ENCODE measurements at regions not wholly inside any gene's neighbourhood (a gene's known extent, or its start where the extent isn't known, plus 50 kb on each side); places are given as distances from the start of the nearest gene placed in this dataset.
"Not testable (repeated sequence)": the region's sequence is repeated elsewhere in the genome, so short reads cannot be mapped to it uniquely, and the experiment has no call there.

DNA sequence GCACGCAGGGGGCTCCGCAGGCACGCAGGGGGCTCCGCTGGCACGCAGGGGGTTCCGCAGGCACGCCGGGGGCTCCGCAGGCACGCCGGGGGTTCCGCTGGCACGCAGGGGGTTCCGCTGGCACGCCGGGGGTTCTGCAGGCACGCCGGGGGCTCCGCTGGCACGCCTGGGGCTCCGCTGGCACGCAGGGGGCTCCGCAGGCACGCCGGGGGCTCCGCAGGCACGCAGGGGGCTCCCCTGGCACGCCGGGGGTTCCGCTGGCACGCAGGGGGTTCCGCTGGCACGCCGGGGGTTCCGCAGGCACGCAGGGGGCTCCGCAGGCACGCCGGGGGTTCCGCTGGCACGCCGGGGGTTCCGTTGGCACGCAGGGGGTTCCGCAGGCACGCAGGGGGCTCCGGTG, 138.8 kb upstream of the ALKAL2 start:
- not testable (repeated sequence) for TF ChIP-seq POLR2A (IDR thresholded peaks at IDR 0.05)
- TF ChIP-seq, protein P1, sequence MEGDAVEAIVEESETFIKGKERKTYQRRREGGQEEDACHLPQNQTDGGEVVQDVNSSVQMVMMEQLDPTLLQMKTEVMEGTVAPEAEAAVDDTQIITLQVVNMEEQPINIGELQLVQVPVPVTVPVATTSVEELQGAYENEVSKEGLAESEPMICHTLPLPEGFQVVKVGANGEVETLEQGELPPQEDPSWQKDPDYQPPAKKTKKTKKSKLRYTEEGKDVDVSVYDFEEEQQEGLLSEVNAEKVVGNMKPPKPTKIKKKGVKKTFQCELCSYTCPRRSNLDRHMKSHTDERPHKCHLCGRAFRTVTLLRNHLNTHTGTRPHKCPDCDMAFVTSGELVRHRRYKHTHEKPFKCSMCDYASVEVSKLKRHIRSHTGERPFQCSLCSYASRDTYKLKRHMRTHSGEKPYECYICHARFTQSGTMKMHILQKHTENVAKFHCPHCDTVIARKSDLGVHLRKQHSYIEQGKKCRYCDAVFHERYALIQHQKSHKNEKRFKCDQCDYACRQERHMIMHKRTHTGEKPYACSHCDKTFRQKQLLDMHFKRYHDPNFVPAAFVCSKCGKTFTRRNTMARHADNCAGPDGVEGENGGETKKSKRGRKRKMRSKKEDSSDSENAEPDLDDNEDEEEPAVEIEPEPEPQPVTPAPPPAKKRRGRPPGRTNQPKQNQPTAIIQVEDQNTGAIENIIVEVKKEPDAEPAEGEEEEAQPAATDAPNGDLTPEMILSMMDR (IDR thresholded peaks at IDR 0.05 in 4 of 5, conservative IDR thresholded peaks at IDR 0.05 in 1 of 5) = not testable (repeated sequence)

Measured in gastrocnemius medialis (tissue), 4 donors.